ENCODE measurements at regions not wholly inside any gene's neighbourhood (a gene's known extent, or its start where the extent isn't known, plus 50 kb on each side); places are given as distances from the start of the nearest gene placed in this dataset.

- no peak for TF ChIP-seq CTCF (IDR thresholded peaks at IDR 0.05; ENCODE audit: insufficient read depth, low read depth, low read length)
- TF ChIP-seq EZH2 (IDR thresholded peaks at IDR 0.05; ENCODE audit: insufficient read depth, low read length): no peak
Measured at GRCh38 chr5:33275921-33276627, 164.7 kb upstream of the TARS1 start.
